ENCODE measurements at regions not wholly inside any gene's neighbourhood (a gene's known extent, or its start where the extent isn't known, plus 50 kb on each side); places are given as distances from the start of the nearest gene placed in this dataset.

- intact Hi-C loops (cut with micrococcal nuclease) = no loop called here
Observed at GRCh38 chr10:53749439-53749838, 976.9 kb upstream of the MBL2 start.

GRCh38 chr10:53748319-53748718 lies 975.7 kb upstream of the MBL2 start:
- no peaks in the 10 kb centered on the region for H3K27me3 Mint-ChIP-seq (ENCODE audit: insufficient read depth)
- intact Hi-C loops (cut with micrococcal nuclease) = no loop called here
- H3K27ac Mint-ChIP-seq = no peak overlapping the region
- H3K4me3 Mint-ChIP-seq = no peak overlapping the region
- DNase-seq (ENCODE audit: low spot score) = no peak
- peaks cover 8% of the 10 kb centered on the region for H3K9me3 Mint-ChIP-seq
- no peaks in the 10 kb centered on the region for H3K4me1 Mint-ChIP-seq (ENCODE audit: low read depth)
- H3K36me3 Mint-ChIP-seq (ENCODE audit: low read depth) = no peaks in the 10 kb centered on the region

More at GRCh38 chr10:53749439-53749838, 976.9 kb upstream of the MBL2 start:
- no peaks in the 10 kb centered on the region for H3K27me3 Mint-ChIP-seq (ENCODE audit: insufficient read depth)
- H3K9me3 Mint-ChIP-seq = peaks cover 4% of the 10 kb centered on the region
- no peak for DNase-seq (ENCODE audit: low spot score)
- no peak overlapping the region for H3K4me3 Mint-ChIP-seq
- no peaks in the 10 kb centered on the region for H3K4me1 Mint-ChIP-seq (ENCODE audit: low read depth)
- no peak overlapping the region for H3K27ac Mint-ChIP-seq
- H3K36me3 Mint-ChIP-seq (ENCODE audit: low read depth) = no peaks in the 10 kb centered on the region

GRCh38 chr10:53744746-53745145 lies 972.2 kb upstream of the MBL2 start:
- Mint-ChIP-seq H3K27ac (no peak overlapping the region), H3K27me3 (ENCODE audit: insufficient read depth) (no peaks in the 10 kb centered on the region), H3K4me3 (no peak overlapping the region), H3K9me3 (peaks cover 8% of the 10 kb centered on the region), H3K4me1 (ENCODE audit: low read depth) (no peaks in the 10 kb centered on the region), H3K36me3 (ENCODE audit: low read depth) (no peaks in the 10 kb centered on the region)
- intact Hi-C loops (cut with micrococcal nuclease) = no loop called here
- no peak for DNase-seq (ENCODE audit: low spot score)

- H3K9me3 Mint-ChIP-seq = peaks cover 8% of the 10 kb centered on the region
- intact Hi-C loops (cut with micrococcal nuclease) = no loop called here
- H3K36me3 Mint-ChIP-seq (ENCODE audit: low read depth) = no peaks in the 10 kb centered on the region
- no peak overlapping the region for H3K4me3 Mint-ChIP-seq
- H3K27me3 Mint-ChIP-seq (ENCODE audit: insufficient read depth) = no peaks in the 10 kb centered on the region
- H3K27ac Mint-ChIP-seq = no peak overlapping the region
- DNase-seq (ENCODE audit: low spot score) = no peak
- H3K4me1 Mint-ChIP-seq (ENCODE audit: low read depth) = no peaks in the 10 kb centered on the region
Observed at GRCh38 chr10:53744176-53744575, 971.6 kb upstream of the MBL2 start.

GRCh38 chr10:53737132-53737531 lies 964.5 kb upstream of the MBL2 start:
- Mint-ChIP-seq H3K4me1 (ENCODE audit: low read depth) (no peaks in the 10 kb centered on the region), H3K27ac (no peak overlapping the region), H3K4me3 (no peak overlapping the region), H3K36me3 (ENCODE audit: low read depth) (no peaks in the 10 kb centered on the region), H3K9me3 (peaks cover 10% of the 10 kb centered on the region), H3K27me3 (ENCODE audit: insufficient read depth) (no peaks in the 10 kb centered on the region)
- intact Hi-C loops (cut with micrococcal nuclease) = no loop called here
- DNase-seq (ENCODE audit: low spot score) = no peak

GRCh38 chr10:53726921-53727320 lies 954.3 kb upstream of the MBL2 start:
- no peak for DNase-seq (ENCODE audit: low spot score)
- Mint-ChIP-seq H3K4me3 (no peak overlapping the region), H3K27me3 (ENCODE audit: insufficient read depth) (no peaks in the 10 kb centered on the region), H3K27ac (no peak overlapping the region), H3K4me1 (ENCODE audit: low read depth) (no peaks in the 10 kb centered on the region), H3K36me3 (ENCODE audit: low read depth) (no peaks in the 10 kb centered on the region), H3K9me3 (peaks cover 15% of the 10 kb centered on the region)
- intact Hi-C loops (cut with micrococcal nuclease) = no loop called here

GRCh38 chr10:53724581-53724980 lies 952.0 kb upstream of the MBL2 start:
- no peak for DNase-seq (ENCODE audit: low spot score)
- Mint-ChIP-seq H3K4me3 (no peak overlapping the region), H3K27me3 (ENCODE audit: insufficient read depth) (no peaks in the 10 kb centered on the region), H3K9me3 (peaks cover 12% of the 10 kb centered on the region), H3K27ac (no peak overlapping the region), H3K4me1 (ENCODE audit: low read depth) (no peaks in the 10 kb centered on the region), H3K36me3 (ENCODE audit: low read depth) (no peaks in the 10 kb centered on the region)
- intact Hi-C loops (cut with micrococcal nuclease) = no loop called here

GRCh38 chr10:53719658-53720057 lies 947.1 kb upstream of the MBL2 start:
- Mint-ChIP-seq H3K4me1 (ENCODE audit: low read depth) (no peaks in the 10 kb centered on the region), H3K9me3 (peaks cover 7% of the 10 kb centered on the region), H3K27ac (no peak overlapping the region), H3K27me3 (ENCODE audit: insufficient read depth) (no peaks in the 10 kb centered on the region), H3K4me3 (no peak overlapping the region), H3K36me3 (ENCODE audit: low read depth) (no peaks in the 10 kb centered on the region)
- DNase-seq (ENCODE audit: low spot score) = no peak
- intact Hi-C loops (cut with micrococcal nuclease) = no loop called here

GRCh38 chr10:53716156-53716555 lies 943.6 kb upstream of the MBL2 start:
- intact Hi-C loops (cut with micrococcal nuclease) = no loop called here
- DNase-seq (ENCODE audit: low spot score) = no peak
- no peak overlapping the region for H3K4me3 Mint-ChIP-seq
- H3K36me3 Mint-ChIP-seq (ENCODE audit: low read depth) = no peaks in the 10 kb centered on the region
- H3K27me3 Mint-ChIP-seq (ENCODE audit: insufficient read depth) = no peaks in the 10 kb centered on the region
- no peak overlapping the region for H3K27ac Mint-ChIP-seq
- no peaks in the 10 kb centered on the region for H3K4me1 Mint-ChIP-seq (ENCODE audit: low read depth)
- peaks cover 7% of the 10 kb centered on the region for H3K9me3 Mint-ChIP-seq

- Mint-ChIP-seq H3K27me3 (ENCODE audit: insufficient read depth) (no peaks in the 10 kb centered on the region), H3K4me1 (ENCODE audit: low read depth) (no peaks in the 10 kb centered on the region), H3K27ac (no peak overlapping the region), H3K4me3 (no peak overlapping the region), H3K9me3 (peaks cover 13% of the 10 kb centered on the region), H3K36me3 (ENCODE audit: low read depth) (no peaks in the 10 kb centered on the region)
- DNase-seq (ENCODE audit: low spot score) = no peak
- intact Hi-C loops (cut with micrococcal nuclease) = no loop called here
Observed at GRCh38 chr10:53713431-53713830, 940.8 kb upstream of the MBL2 start.

GRCh38 chr10:53702489-53702888 lies 929.9 kb upstream of the MBL2 start:
- H3K36me3 Mint-ChIP-seq (ENCODE audit: low read depth) = no peaks in the 10 kb centered on the region
- H3K27ac Mint-ChIP-seq = no peak overlapping the region
- no peaks in the 10 kb centered on the region for H3K4me1 Mint-ChIP-seq (ENCODE audit: low read depth)
- H3K27me3 Mint-ChIP-seq (ENCODE audit: insufficient read depth) = no peaks in the 10 kb centered on the region
- no peak for DNase-seq (ENCODE audit: low spot score)
- peaks cover 20% of the 10 kb centered on the region for H3K9me3 Mint-ChIP-seq
- intact Hi-C loops (cut with micrococcal nuclease) = no loop called here
- no peak overlapping the region for H3K4me3 Mint-ChIP-seq

GRCh38 chr10:53701213-53701612 lies 928.6 kb upstream of the MBL2 start:
- DNase-seq (ENCODE audit: low spot score) = no peak
- no peak overlapping the region for H3K4me3 Mint-ChIP-seq
- intact Hi-C loops (cut with micrococcal nuclease) = no loop called here
- H3K36me3 Mint-ChIP-seq (ENCODE audit: low read depth) = no peaks in the 10 kb centered on the region
- H3K4me1 Mint-ChIP-seq (ENCODE audit: low read depth) = no peaks in the 10 kb centered on the region
- no peaks in the 10 kb centered on the region for H3K27me3 Mint-ChIP-seq (ENCODE audit: insufficient read depth)
- H3K27ac Mint-ChIP-seq = no peak overlapping the region
- H3K9me3 Mint-ChIP-seq = peaks cover 10% of the 10 kb centered on the region

GRCh38 chr10:53700278-53700677 lies 927.7 kb upstream of the MBL2 start:
- H3K9me3 Mint-ChIP-seq = peaks cover 10% of the 10 kb centered on the region
- intact Hi-C loops (cut with micrococcal nuclease) = no loop called here
- H3K4me3 Mint-ChIP-seq = no peak overlapping the region
- H3K27ac Mint-ChIP-seq = no peak overlapping the region
- no peaks in the 10 kb centered on the region for H3K27me3 Mint-ChIP-seq (ENCODE audit: insufficient read depth)
- H3K36me3 Mint-ChIP-seq (ENCODE audit: low read depth) = no peaks in the 10 kb centered on the region
- DNase-seq (ENCODE audit: low spot score) = no peak
- no peaks in the 10 kb centered on the region for H3K4me1 Mint-ChIP-seq (ENCODE audit: low read depth)

- Mint-ChIP-seq H3K4me1 (ENCODE audit: low read depth) (no peaks in the 10 kb centered on the region), H3K9me3 (peaks cover 10% of the 10 kb centered on the region), H3K27ac (no peak overlapping the region), H3K36me3 (ENCODE audit: low read depth) (no peaks in the 10 kb centered on the region), H3K4me3 (no peak overlapping the region), H3K27me3 (ENCODE audit: insufficient read depth) (no peaks in the 10 kb centered on the region)
- no peak for DNase-seq (ENCODE audit: low spot score)
- intact Hi-C loops (cut with micrococcal nuclease) = no loop called here
Observed at GRCh38 chr10:53699684-53700083, 927.1 kb upstream of the MBL2 start.
